Osteocyte (in vitro differentiated cells): ENCODE measurements at regions not wholly inside any gene's neighbourhood (a gene's known extent, or its start where the extent isn't known, plus 50 kb on each side); places are given as distances from the start of the nearest gene placed in this dataset.
"Not testable (repeated sequence)": the region's sequence is repeated elsewhere in the genome, so short reads cannot be mapped to it uniquely, and the experiment has no call there.

Source experiments
- DNase-seq: peaks from one replicate; pipeline ENCODE4 v3.0.0; 2021; ENCODE audit warnings: mixed read lengths; ENCODE audit not compliant: unreplicated experiment; ENCODE audit errors: extremely low spot score
- H3K27ac Mint-ChIP-seq: one replicate; pipeline ENCODE4 v1.8.0; 2021; ENCODE audit warnings: mild to moderate bottlenecking, mixed read lengths; ENCODE audit not compliant: unreplicated experiment
- H3K27me3 Mint-ChIP-seq: one replicate; pipeline ENCODE4 v1.8.0; 2021; ENCODE audit warnings: mixed read lengths; ENCODE audit not compliant: unreplicated experiment
- H3K36me3 Mint-ChIP-seq: one replicate; pipeline ENCODE4 v1.8.0; 2021; ENCODE audit warnings: mixed read lengths; ENCODE audit not compliant: unreplicated experiment
- H3K4me1 Mint-ChIP-seq: one replicate; pipeline ENCODE4 v1.8.0; 2021; ENCODE audit warnings: mixed read lengths; ENCODE audit not compliant: unreplicated experiment
- H3K4me3 Mint-ChIP-seq: one replicate; pipeline ENCODE4 v1.8.0; 2021; ENCODE audit warnings: mild to moderate bottlenecking, moderate library complexity, mixed read lengths; ENCODE audit not compliant: unreplicated experiment
- H3K9me3 Mint-ChIP-seq: one replicate; pipeline ENCODE4 v1.8.0; 2021; ENCODE audit warnings: mixed read lengths; ENCODE audit not compliant: unreplicated experiment
- TF ChIP-seq, protein P1 (sequence below): fragments of 200-600 bp; sonication (generic); IDR thresholded peaks from 2 replicates; pipeline ENCODE4 v1.5.0; 2021; ENCODE audit warnings: antibody characterized with exemption, mild to moderate bottlenecking, moderate library complexity

DNA sequence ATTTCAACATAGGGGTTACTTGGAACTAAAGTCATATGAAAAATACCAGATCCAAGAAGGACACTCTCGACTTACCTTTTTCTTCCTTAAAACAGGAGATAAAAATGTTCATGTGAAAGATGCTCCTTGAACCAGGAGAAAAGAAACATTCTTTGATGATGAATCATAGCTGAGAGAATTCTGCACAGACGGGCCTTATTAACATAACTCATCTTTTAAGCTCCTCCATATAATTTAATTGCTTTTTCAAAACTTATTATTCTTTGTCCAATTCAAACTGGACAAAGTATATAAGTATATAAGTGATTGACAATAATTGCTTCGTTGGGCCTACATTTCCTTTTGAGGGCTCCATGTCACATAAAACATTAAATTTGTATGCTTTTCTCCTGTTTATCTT is 945.2 kb upstream of the C9orf72 start:
- Mint-ChIP-seq H3K4me3 (no peak overlapping the region), H3K4me1 (no peaks in the 10 kb centered on the region), H3K27me3 (no peaks in the 10 kb centered on the region), H3K9me3 (peaks cover 41% of the 10 kb centered on the region), H3K36me3 (no peaks in the 10 kb centered on the region), H3K27ac (no peak overlapping the region)
- TF ChIP-seq, protein P1, sequence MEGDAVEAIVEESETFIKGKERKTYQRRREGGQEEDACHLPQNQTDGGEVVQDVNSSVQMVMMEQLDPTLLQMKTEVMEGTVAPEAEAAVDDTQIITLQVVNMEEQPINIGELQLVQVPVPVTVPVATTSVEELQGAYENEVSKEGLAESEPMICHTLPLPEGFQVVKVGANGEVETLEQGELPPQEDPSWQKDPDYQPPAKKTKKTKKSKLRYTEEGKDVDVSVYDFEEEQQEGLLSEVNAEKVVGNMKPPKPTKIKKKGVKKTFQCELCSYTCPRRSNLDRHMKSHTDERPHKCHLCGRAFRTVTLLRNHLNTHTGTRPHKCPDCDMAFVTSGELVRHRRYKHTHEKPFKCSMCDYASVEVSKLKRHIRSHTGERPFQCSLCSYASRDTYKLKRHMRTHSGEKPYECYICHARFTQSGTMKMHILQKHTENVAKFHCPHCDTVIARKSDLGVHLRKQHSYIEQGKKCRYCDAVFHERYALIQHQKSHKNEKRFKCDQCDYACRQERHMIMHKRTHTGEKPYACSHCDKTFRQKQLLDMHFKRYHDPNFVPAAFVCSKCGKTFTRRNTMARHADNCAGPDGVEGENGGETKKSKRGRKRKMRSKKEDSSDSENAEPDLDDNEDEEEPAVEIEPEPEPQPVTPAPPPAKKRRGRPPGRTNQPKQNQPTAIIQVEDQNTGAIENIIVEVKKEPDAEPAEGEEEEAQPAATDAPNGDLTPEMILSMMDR = no peak
- DNase-seq = no peak

GRCh38 chr9:28524309-28524708 is 951.0 kb upstream of the C9orf72 start:
- H3K27me3 Mint-ChIP-seq, H3K36me3 Mint-ChIP-seq, H3K4me3 Mint-ChIP-seq, H3K4me1 Mint-ChIP-seq, H3K27ac Mint-ChIP-seq, DNase-seq: not testable (repeated sequence)
- H3K9me3 Mint-ChIP-seq = peaks cover 15% of the 10 kb centered on the region

DNA sequence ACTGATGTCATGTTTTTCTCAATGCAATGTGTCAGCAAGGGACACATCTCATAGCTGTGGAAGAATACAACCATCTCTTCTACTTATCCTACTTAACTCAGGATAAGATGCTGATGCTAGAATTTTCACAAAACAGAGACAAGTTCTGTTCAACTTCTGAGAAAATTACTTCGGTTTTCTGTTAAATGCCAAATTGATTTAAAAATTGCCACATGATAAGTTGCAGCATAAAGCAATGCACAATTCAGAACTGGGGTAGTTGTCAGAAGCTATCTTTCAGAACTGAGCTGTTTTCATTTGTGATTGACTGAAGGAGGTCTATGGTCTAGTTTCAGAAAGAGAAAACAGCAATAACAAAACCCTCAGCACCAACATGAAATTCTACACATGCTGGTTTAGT is 954.8 kb upstream of the C9orf72 start:
- H3K9me3 Mint-ChIP-seq = peaks cover 10% of the 10 kb centered on the region
- H3K27me3 Mint-ChIP-seq = no peaks in the 10 kb centered on the region
- H3K4me3 Mint-ChIP-seq = no peak overlapping the region
- TF ChIP-seq, protein P1 = no peak
- no peaks in the 10 kb centered on the region for H3K4me1 Mint-ChIP-seq
- no peaks in the 10 kb centered on the region for H3K36me3 Mint-ChIP-seq
- no peak overlapping the region for H3K27ac Mint-ChIP-seq
- no peak for DNase-seq

- Mint-ChIP-seq H3K27me3 (no peaks in the 10 kb centered on the region), H3K4me1 (no peaks in the 10 kb centered on the region), H3K36me3 (no peaks in the 10 kb centered on the region), H3K27ac (no peak overlapping the region), H3K4me3 (no peak overlapping the region), H3K9me3 (no peaks in the 10 kb centered on the region)
- no peak for DNase-seq
- TF ChIP-seq, protein P1 = no peak
Observed at GRCh38 chr9:28538132-28538531, 964.9 kb upstream of the C9orf72 start.

DNA sequence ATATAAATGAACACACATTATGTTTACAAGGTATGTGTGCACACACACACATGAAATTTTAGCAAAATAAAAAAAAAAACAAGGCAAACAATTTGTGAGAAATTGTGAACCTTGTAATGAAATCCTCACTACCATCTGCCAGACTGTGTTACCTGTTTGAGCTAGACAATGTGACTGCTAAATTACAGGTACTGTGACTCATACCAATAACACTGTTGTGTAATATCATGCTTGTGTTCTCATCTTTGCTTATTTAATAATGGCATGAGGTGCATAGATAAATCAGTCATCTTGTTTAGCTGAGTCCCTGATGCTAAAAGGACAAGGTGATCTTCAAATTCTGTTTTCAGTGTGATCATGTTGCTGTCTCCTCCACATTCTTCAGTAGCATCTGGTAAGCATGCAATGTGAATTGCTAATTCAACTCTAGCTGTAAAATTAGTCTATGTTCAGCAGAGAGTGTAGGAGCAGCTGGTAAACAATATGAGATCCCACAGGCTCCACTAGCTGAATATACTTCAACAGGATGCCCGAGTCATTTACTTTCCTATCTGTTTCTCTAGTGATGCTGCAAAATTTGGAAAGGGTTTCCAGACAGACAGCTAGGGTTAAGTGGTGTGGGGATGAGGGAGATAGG is 966.3 kb upstream of the C9orf72 start:
- TF ChIP-seq, protein P1 = no peak
- no peaks in the 10 kb centered on the region for H3K36me3 Mint-ChIP-seq
- H3K4me3 Mint-ChIP-seq = no peak overlapping the region
- no peak for DNase-seq
- no peaks in the 10 kb centered on the region for H3K9me3 Mint-ChIP-seq
- H3K27ac Mint-ChIP-seq = no peak overlapping the region
- no peaks in the 10 kb centered on the region for H3K4me1 Mint-ChIP-seq
- H3K27me3 Mint-ChIP-seq = no peaks in the 10 kb centered on the region

DNA sequence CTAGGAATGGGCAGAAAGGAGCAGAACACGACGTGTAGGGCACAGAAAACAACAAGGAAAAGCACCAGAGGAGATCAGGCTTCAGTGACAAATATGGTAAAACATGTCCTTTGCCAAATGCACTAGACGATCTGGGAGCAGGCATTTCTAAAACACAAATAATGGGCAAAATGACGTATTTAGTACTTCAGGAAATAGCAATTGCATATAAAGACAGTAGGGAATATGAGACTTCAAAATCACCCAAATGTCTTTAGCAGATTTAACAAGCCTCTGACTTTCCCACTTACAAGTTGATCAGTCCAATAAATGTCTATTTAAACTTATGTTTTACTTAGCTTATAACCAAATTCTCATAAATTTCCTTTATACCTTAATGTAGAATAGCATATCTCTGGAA is 969.6 kb upstream of the C9orf72 start:
- Mint-ChIP-seq H3K4me3 (no peak overlapping the region), H3K27me3 (no peaks in the 10 kb centered on the region), H3K36me3 (no peaks in the 10 kb centered on the region), H3K27ac (no peak overlapping the region), H3K9me3 (no peaks in the 10 kb centered on the region), H3K4me1 (no peaks in the 10 kb centered on the region)
- TF ChIP-seq, protein P1 = no peak
- DNase-seq = no peak
